Mammary epithelial cell (primary cell): ENCODE measurements at regions not wholly inside any gene's neighbourhood (a gene's known extent, or its start where the extent isn't known, plus 50 kb on each side); places are given as distances from the start of the nearest gene placed in this dataset.

Source experiments
- EZH2 ChIP-seq: IDR thresholded peaks from 2 replicates; pipeline ENCODE4 v1.6.1; 2012; ENCODE audit warnings: low read length, inconsistent platforms, borderline replicate concordance
- TF ChIP-seq, protein P1 (sequence below), 2 donors: IDR thresholded peaks in 1 of 2; conservative IDR thresholded peaks in 1 of 2; 2 replicates each; pipeline ENCODE4 v1.5.1; 2011 to 2012; ENCODE audit warnings: inconsistent platforms in 2 of 2, low read length in 2 of 2, mild to moderate bottlenecking in 2 of 2, control low read depth in 1 of 2, low read depth in 1 of 2; ENCODE audit not compliant: insufficient read depth in 1 of 2; ENCODE audit errors: extremely low read depth in 1 of 2

DNA sequence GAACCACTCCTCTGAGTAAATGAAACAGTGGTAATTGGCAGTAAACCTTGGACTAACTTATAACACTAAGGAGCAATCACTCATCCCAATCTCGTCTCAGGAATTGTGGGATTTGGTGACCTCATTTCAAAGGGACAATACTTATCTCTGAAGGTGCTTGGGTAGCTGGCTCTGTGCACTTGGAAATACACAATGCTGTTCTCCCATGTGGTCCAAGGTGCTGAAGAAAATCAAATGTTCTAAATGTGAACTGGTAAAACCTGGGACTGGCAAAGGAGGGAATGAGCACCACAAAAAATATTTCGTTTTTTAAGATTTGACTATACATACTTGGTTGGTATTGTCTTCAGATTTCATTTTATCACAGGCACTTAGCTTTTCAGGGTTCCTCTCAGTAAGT is 1193.0 kb downstream of the SORCS1 start:
- TF ChIP-seq, protein P1, sequence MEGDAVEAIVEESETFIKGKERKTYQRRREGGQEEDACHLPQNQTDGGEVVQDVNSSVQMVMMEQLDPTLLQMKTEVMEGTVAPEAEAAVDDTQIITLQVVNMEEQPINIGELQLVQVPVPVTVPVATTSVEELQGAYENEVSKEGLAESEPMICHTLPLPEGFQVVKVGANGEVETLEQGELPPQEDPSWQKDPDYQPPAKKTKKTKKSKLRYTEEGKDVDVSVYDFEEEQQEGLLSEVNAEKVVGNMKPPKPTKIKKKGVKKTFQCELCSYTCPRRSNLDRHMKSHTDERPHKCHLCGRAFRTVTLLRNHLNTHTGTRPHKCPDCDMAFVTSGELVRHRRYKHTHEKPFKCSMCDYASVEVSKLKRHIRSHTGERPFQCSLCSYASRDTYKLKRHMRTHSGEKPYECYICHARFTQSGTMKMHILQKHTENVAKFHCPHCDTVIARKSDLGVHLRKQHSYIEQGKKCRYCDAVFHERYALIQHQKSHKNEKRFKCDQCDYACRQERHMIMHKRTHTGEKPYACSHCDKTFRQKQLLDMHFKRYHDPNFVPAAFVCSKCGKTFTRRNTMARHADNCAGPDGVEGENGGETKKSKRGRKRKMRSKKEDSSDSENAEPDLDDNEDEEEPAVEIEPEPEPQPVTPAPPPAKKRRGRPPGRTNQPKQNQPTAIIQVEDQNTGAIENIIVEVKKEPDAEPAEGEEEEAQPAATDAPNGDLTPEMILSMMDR (conservative IDR thresholded peaks at IDR 0.05 in 1 of 2, IDR thresholded peaks at IDR 0.05 in 1 of 2; ENCODE audit: extremely low read depth in 1 of 2, insufficient read depth in 1 of 2, low read depth in 1 of 2, low read length in 2 of 2) = no peak
- no peak for TF ChIP-seq EZH2
